ENCODE measurements at regions not wholly inside any gene's neighbourhood (a gene's known extent, or its start where the extent isn't known, plus 50 kb on each side); places are given as distances from the start of the nearest gene placed in this dataset.

- TF ChIP-seq CTCF (IDR thresholded peaks at IDR 0.05), result no peak
- no peak for TF ChIP-seq POLR2A (IDR thresholded peaks at IDR 0.05)
- no peak for TF ChIP-seq POLR2AphosphoS5 (IDR thresholded peaks at IDR 0.05; ENCODE audit: insufficient read depth in 1 of 2, low read depth in 1 of 2)
Observed at GRCh38 chr6:130518588-130518987, 152.8 kb downstream of the TMEM200A start.
